GM12892 (cell line): ENCODE measurements at regions not wholly inside any gene's neighbourhood (a gene's known extent, or its start where the extent isn't known, plus 50 kb on each side); places are given as distances from the start of the nearest gene placed in this dataset.

Source experiments
- POLR2A ChIP-seq: IDR thresholded peaks from 2 replicates; pipeline ENCODE4 v1.6.1; 2011; ENCODE audit warnings: low read depth, low read length, control low read depth
- POLR2AphosphoS5 ChIP-seq: IDR thresholded peaks from 2 replicates; pipeline ENCODE4 v1.6.1; 2011; ENCODE audit warnings: low read depth, low read length, control low read depth

GRCh38 chr18:22841840-22842239 lies 91.3 kb upstream of the RBBP8 start:
- TF ChIP-seq POLR2A (no peak), POLR2AphosphoS5 (no peak)
